Ishikawa (cell line): ENCODE measurements at regions not wholly inside any gene's neighbourhood (a gene's known extent, or its start where the extent isn't known, plus 50 kb on each side); places are given as distances from the start of the nearest gene placed in this dataset.

Experiments
- CEBPB ChIP-seq: IDR thresholded peaks from 2 replicates; pipeline ENCODE4 v1.6.1; 2012
- CREB1 ChIP-seq: IDR thresholded peaks from 2 replicates; pipeline ENCODE4 v1.6.1; 2012; ENCODE audit warnings: low read depth
- TEAD4 ChIP-seq: IDR thresholded peaks from 2 replicates; pipeline ENCODE4 v1.6.1; 2012
- YY1 ChIP-seq: IDR thresholded peaks from 2 replicates; pipeline ENCODE4 v1.6.1; 2012; ENCODE audit warnings: low read depth
- TF ChIP-seq, protein P1 (sequence below): IDR thresholded peaks from 2 replicates; pipeline ENCODE4 v1.6.1; 2012; ENCODE audit warnings: low read depth, mild to moderate bottlenecking
- TF ChIP-seq, protein P2 (sequence below): IDR thresholded peaks from 2 replicates; pipeline ENCODE4 v1.6.1; 2012

DNA sequence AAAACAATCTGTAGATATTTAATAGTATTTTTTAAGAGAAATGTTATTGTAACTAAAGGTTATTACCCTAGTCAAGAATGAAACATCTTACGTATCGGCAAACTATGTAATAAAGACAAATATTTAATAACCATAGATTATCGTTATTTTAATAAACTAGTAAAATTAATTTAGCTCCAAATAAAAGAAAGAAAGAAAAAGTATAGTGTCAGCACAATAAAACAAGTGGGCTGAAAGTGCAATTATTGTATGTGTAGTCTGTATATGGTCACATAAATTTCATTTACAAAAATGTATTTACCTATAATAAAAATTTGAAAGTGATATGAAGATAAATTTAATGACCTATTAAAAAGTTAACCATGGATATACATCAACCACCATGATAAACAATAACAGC, 1258.4 kb upstream of the MIR17HG start:
- TF ChIP-seq YY1 (no peak), TEAD4 (no peak), CREB1 (no peak), CEBPB (no peak)
- TF ChIP-seq, protein P1, sequence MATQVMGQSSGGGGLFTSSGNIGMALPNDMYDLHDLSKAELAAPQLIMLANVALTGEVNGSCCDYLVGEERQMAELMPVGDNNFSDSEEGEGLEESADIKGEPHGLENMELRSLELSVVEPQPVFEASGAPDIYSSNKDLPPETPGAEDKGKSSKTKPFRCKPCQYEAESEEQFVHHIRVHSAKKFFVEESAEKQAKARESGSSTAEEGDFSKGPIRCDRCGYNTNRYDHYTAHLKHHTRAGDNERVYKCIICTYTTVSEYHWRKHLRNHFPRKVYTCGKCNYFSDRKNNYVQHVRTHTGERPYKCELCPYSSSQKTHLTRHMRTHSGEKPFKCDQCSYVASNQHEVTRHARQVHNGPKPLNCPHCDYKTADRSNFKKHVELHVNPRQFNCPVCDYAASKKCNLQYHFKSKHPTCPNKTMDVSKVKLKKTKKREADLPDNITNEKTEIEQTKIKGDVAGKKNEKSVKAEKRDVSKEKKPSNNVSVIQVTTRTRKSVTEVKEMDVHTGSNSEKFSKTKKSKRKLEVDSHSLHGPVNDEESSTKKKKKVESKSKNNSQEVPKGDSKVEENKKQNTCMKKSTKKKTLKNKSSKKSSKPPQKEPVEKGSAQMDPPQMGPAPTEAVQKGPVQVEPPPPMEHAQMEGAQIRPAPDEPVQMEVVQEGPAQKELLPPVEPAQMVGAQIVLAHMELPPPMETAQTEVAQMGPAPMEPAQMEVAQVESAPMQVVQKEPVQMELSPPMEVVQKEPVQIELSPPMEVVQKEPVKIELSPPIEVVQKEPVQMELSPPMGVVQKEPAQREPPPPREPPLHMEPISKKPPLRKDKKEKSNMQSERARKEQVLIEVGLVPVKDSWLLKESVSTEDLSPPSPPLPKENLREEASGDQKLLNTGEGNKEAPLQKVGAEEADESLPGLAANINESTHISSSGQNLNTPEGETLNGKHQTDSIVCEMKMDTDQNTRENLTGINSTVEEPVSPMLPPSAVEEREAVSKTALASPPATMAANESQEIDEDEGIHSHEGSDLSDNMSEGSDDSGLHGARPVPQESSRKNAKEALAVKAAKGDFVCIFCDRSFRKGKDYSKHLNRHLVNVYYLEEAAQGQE: no peak
- TF ChIP-seq, protein P2, sequence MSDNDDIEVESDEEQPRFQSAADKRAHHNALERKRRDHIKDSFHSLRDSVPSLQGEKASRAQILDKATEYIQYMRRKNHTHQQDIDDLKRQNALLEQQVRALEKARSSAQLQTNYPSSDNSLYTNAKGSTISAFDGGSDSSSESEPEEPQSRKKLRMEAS: no peak
